Transverse colon (tissue), 4 donors: ENCODE measurements at regions not wholly inside any gene's neighbourhood (a gene's known extent, or its start where the extent isn't known, plus 50 kb on each side); places are given as distances from the start of the nearest gene placed in this dataset.

Source experiments
- DNase-seq: peaks from one replicate; pipeline ENCODE4 v3.0.0-alpha.2; 2019
- H3K27ac ChIP-seq, 4 donors: fragments of 200-600 bp; sonication (generic); 2 replicates each; pipeline ENCODE4 v1.5.1; 2016 to 2018; ENCODE audit warnings: inconsistent platforms in 4 of 4
- H3K27me3 ChIP-seq: fragments of 200-600 bp; sonication (generic); 2 replicates; pipeline ENCODE4 v1.5.1; 2017; ENCODE audit warnings: inconsistent platforms
- H3K36me3 ChIP-seq, 4 donors: fragments of 200-600 bp; sonication (generic); 2 replicates each; pipeline ENCODE4 v1.5.1; 2017 to 2019; ENCODE audit warnings: inconsistent platforms in 4 of 4
- H3K4me1 ChIP-seq, 4 donors: fragments of 200-600 bp; sonication (generic); 2 replicates each; pipeline ENCODE4 v1.5.1; 2017 to 2020; ENCODE audit warnings: inconsistent platforms in 4 of 4
- H3K4me3 ChIP-seq, 4 donors: fragments of 200-600 bp; sonication (generic); 1 replicate in 1 of 4; 2 replicates in 3 of 4; pipeline versions ENCODE4 v1.5.1 to v1.6.1; 2017 to 2019; ENCODE audit warnings: inconsistent platforms in 4 of 4
- H3K9me3 ChIP-seq, 2 donors: fragments of 200-600 bp; sonication (generic); 2 replicates each; pipeline ENCODE4 v1.5.1; 2017 to 2019; ENCODE audit warnings: inconsistent platforms in 2 of 2
- CTCF ChIP-seq, 5 experiments: fragments of 200-600 bp in 3 of 5; fragments of 450-650 bp in 2 of 5; sonication (generic) in 3 of 5; IDR thresholded peaks; 1 replicate in 2 of 5; 2 replicates in 3 of 5; pipeline ENCODE4 v1.5.1; 2016 to 2017; ENCODE audit warnings: antibody characterized with exemption in 5 of 5, inconsistent platforms in 3 of 5, mild to moderate bottlenecking in 2 of 5, moderate library complexity in 1 of 5
- EP300 ChIP-seq: sonication (generic); formaldehyde crosslinking; IDR thresholded peaks from one replicate; pipeline ENCODE4 v1.6.1; 2017; ENCODE audit warnings: antibody characterized with exemption, low read depth
- POLR2A ChIP-seq: fragments of 450-650 bp; IDR thresholded peaks from one replicate; pipeline ENCODE4 v1.6.1; 2016; ENCODE audit warnings: antibody characterized with exemption, mild to moderate bottlenecking, moderate library complexity
- POLR2AphosphoS5 ChIP-seq, 3 donors: sonication (generic); formaldehyde crosslinking; IDR thresholded peaks; one replicate each; pipeline ENCODE4 v1.6.1; 2016; ENCODE audit warnings: antibody characterized with exemption in 3 of 3
- WGBS, 2 donors: methylation state at CpG; one replicate each; pipeline ENCODE4 v1.1.5; 2018; ENCODE audit warnings: low coverage in 1 of 2; 5-methylcytosine and 5-hydroxymethylcytosine counted together
- in situ Hi-C, 4 donors: fragments of 200-750 bp; cut with MboI; loops; one replicate each; pipeline versions ENCODE4 v1.15.0 to v1.15.1; 2017; ENCODE audit warnings: low sequenced_read_pairs in 3 of 4, low pct_ligation_motif_present in 1 of 4, low pct_unique_long_range_greater_than_20kb in 1 of 4
- intact Hi-C: fragments of 100-400 bp; cut with DNase I; formaldehyde crosslinking; loops from one replicate; pipeline ENCODE4 v1.15.1; 2023; ENCODE audit warnings: low total_unique reads

- Histone ChIP-seq H3K27me3 (no peaks in the 10 kb centered on the region), H3K4me3 (no peak overlapping the region), H3K27ac (no peak overlapping the region), H3K36me3 (peaks cover 0 to 6% (median 0%) of the 10 kb centered on the region in 4 donors), H3K4me1 (peaks cover 5 to 30% (median 14%) of the 10 kb centered on the region in 4 donors), H3K9me3 (no peaks in the 10 kb centered on the region)
- no peak for TF ChIP-seq POLR2A
- intact Hi-C loops = no loop called here
- in situ Hi-C loops = no loop called here
- DNase-seq = no peak
These were observed 231.5 kb upstream of the KLF14 start for GRCh38 chr7:130965515-130965914.

DNA sequence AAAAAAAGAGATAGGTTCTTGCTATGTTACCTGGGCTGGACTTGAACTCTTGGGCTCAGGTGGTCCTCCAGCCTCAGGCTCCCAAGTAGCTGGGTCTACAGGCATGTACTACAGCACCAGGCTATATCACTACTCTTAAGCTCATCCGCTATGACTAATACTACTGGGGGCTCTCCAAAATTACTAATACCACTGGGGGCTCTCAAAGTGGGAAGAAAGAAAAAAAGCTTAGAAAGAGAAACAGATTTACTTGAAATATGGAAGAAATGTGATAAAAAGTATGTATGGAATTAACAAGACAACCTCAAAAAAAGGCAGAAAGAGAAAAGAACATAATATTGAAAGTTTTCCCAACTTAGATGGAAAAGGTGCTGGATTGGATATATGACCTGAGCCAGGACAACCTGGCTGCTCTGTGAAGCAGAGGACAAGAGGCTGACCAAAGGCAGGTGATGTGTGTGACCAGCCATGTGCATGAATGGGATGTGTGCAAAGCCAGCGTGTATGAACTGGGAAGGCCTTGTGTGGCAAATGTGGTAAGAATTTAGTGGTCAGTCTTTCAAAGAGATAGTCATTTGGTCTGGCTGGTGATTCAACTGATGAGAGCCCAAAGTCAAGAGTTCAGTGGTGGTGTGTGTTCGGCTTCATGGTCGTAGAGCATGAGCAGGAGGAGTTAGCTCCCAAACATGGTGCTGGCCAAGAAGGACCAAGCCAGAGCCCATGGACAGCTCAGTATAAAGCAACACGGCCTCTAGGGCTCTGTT is 232.4 kb upstream of the KLF14 start:
- no peak for TF ChIP-seq POLR2AphosphoS5 (IDR thresholded peaks at IDR 0.05)
- no peak for TF ChIP-seq CTCF (IDR thresholded peaks at IDR 0.05)
- no peak for TF ChIP-seq EP300
- TF ChIP-seq POLR2A = no peak
- Histone ChIP-seq H3K4me3 (no peak overlapping the region), H3K27ac (no peak overlapping the region), H3K36me3 (peaks cover 0 to 6% (median 0%) of the 10 kb centered on the region in 4 donors), H3K4me1 (peaks cover 7 to 28% (median 17%) of the 10 kb centered on the region in 4 donors), H3K27me3 (no peaks in the 10 kb centered on the region), H3K9me3 (no peaks in the 10 kb centered on the region)
- in situ Hi-C loops = no loop called here
- 84 to 85% methylated on average over 3 to 5 of the region's 5 CpGs for WGBS, 2 donors
- intact Hi-C loops = no loop called here
- DNase-seq = no peak

GRCh38 chr7:130970196-130970595 is 236.2 kb upstream of the KLF14 start:
- no peaks in the 10 kb centered on the region for H3K9me3 ChIP-seq
- no peaks in the 10 kb centered on the region for H3K36me3 ChIP-seq
- TF ChIP-seq POLR2AphosphoS5 (IDR thresholded peaks at IDR 0.05) (no peak), CTCF (IDR thresholded peaks at IDR 0.05) (no peak), POLR2A (no peak), EP300 (no peak)
- DNase-seq = no peak
- peak overlapping the region in 2 of 4 donors; percentile 3 to 16 for H3K27ac ChIP-seq
- in situ Hi-C loops (no loop called here), intact Hi-C loops (no loop called here)
- H3K4me1 ChIP-seq = peaks cover 7 to 17% (median 11%) of the 10 kb centered on the region in 4 donors
- no peaks in the 10 kb centered on the region for H3K27me3 ChIP-seq
- H3K4me3 ChIP-seq = no peak overlapping the region

DNA sequence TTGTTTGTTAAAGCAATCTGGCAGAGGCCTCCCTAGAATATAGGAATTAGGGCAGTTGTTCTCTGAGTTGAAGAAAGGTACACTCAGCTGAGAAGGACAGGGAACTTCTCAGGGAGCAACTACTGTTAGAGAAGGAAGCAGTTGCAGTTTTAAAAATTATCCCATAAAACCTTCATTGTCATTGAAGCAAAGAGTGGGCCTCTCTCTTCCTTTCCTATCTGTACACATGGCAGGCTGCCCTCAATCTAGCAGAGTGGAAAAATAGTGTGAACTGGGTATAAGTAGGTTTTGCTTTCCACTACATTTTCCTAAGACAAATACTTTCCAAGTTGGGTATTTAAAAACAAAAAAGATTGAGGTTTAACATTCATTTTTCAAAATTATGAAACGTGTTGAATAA is 236.7 kb upstream of the KLF14 start:
- Histone ChIP-seq H3K9me3 (no peaks in the 10 kb centered on the region), H3K4me1 (peaks cover 7 to 17% (median 11%) of the 10 kb centered on the region in 4 donors), H3K27ac (peak overlapping the region in 2 of 4 donors; percentile 3 to 16), H3K36me3 (no peaks in the 10 kb centered on the region), H3K4me3 (no peak overlapping the region), H3K27me3 (no peaks in the 10 kb centered on the region)
- intact Hi-C loops = no loop called here
- no peak for DNase-seq
- 20 to 31% methylated on average over 1 of the region's 1 CpG for WGBS, 2 donors
- in situ Hi-C loops = no loop called here
- no peak for TF ChIP-seq EP300

DNA sequence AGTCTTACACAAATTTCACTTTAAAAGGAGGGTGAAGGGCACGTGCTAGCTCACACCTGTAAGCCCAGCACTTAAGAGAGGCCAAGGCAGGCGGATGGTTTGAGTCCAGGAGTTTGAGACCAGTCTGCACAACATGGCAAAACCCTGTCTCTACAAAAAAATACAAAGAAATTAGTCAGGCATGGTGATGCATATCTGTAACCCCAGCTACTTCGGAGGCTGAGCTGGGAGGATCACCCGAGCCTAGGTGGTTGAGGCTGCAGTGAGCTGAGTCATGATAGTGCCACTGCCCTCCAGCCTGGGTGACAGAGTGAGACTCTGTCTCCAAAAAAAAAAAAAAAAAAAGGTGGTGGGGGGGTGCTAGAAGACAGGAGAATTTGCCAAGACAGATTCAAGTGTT is 237.3 kb upstream of the KLF14 start:
- in situ Hi-C loops = no loop called here
- no peaks in the 10 kb centered on the region for H3K9me3 ChIP-seq

More for the DNA sequence above, 237.3 kb upstream of the KLF14 start:
- H3K27ac ChIP-seq = peak overlapping the region in 1 of 4 donors; percentile 16
- WGBS, 2 donors = 80 to 84% methylated on average over 4 of the region's 4 CpGs
- H3K36me3 ChIP-seq = no peaks in the 10 kb centered on the region
- no peak overlapping the region for H3K4me3 ChIP-seq
- no peak for TF ChIP-seq CTCF (IDR thresholded peaks at IDR 0.05)
- TF ChIP-seq EP300 = no peak
- TF ChIP-seq POLR2A = no peak
- TF ChIP-seq POLR2AphosphoS5 (IDR thresholded peaks at IDR 0.05) = no peak
- no peak for DNase-seq
- intact Hi-C loops = no loop called here
- H3K27me3 ChIP-seq = no peaks in the 10 kb centered on the region
- H3K4me1 ChIP-seq = peaks cover 7 to 17% (median 11%) of the 10 kb centered on the region in 4 donors
